ENCODE measurements at regions not wholly inside any gene's neighbourhood (a gene's known extent, or its start where the extent isn't known, plus 50 kb on each side); places are given as distances from the start of the nearest gene placed in this dataset.

- DNase-seq (ENCODE audit: low read depth), result peak; percentile 92
- TF ChIP-seq CTCF (IDR thresholded peaks at IDR 0.05; ENCODE audit: low read depth, low read length, missing control alignments), result peak; percentile 12
- H3K4me3 ChIP-seq (ENCODE audit: low read depth, low read length), result no peak overlapping the region
- in situ Hi-C loops (cut with HindIII; ENCODE audit: low sequenced_read_pairs), result loop anchor here (10.0 kb wide), 1 partner anchor 142 kb away; no protein-coding TSS in a partner anchor
Measured at GRCh38 chr15:100703032-100703578, 100.7 kb downstream of the ASB7 start.

GRCh38 chr15:100703671-100704070 is 101.3 kb downstream of the ASB7 start:
- TF ChIP-seq CTCF (IDR thresholded peaks at IDR 0.05; ENCODE audit: low read depth, low read length, missing control alignments), result no peak
- in situ Hi-C loops (cut with HindIII; ENCODE audit: low sequenced_read_pairs), result loop anchor here (10.0 kb wide), 1 partner anchor 141 kb away; no protein-coding TSS in a partner anchor
- DNase-seq (ENCODE audit: low read depth), result no peak
- no peak overlapping the region for H3K4me3 ChIP-seq (ENCODE audit: low read depth, low read length)

- in situ Hi-C loops (cut with HindIII; ENCODE audit: low sequenced_read_pairs), result loop anchor here (10.0 kb wide), 1 partner anchor 140 kb away; no protein-coding TSS in a partner anchor
- no peak for TF ChIP-seq CTCF (IDR thresholded peaks at IDR 0.05; ENCODE audit: low read depth, low read length, missing control alignments)
- DNase-seq (ENCODE audit: low read depth), result no peak
- H3K4me3 ChIP-seq (ENCODE audit: low read depth, low read length), result no peak overlapping the region
Measured at GRCh38 chr15:100704281-100705055, 102.1 kb downstream of the ASB7 start.

GRCh38 chr15:100705065-100705464 is 102.7 kb downstream of the ASB7 start:
- in situ Hi-C loops (cut with HindIII; ENCODE audit: low sequenced_read_pairs), result loop anchor here (10.0 kb wide), 1 partner anchor 140 kb away; no protein-coding TSS in a partner anchor
- no peak for DNase-seq (ENCODE audit: low read depth)
- TF ChIP-seq CTCF (IDR thresholded peaks at IDR 0.05; ENCODE audit: low read depth, low read length, missing control alignments), result no peak
- no peak overlapping the region for H3K4me3 ChIP-seq (ENCODE audit: low read depth, low read length)

GRCh38 chr15:100705841-100706240 is 103.5 kb downstream of the ASB7 start:
- H3K4me3 ChIP-seq (ENCODE audit: low read depth, low read length), result no peak overlapping the region
- TF ChIP-seq CTCF (IDR thresholded peaks at IDR 0.05; ENCODE audit: low read depth, low read length, missing control alignments), result no peak
- no peak for DNase-seq (ENCODE audit: low read depth)
- in situ Hi-C loops (cut with HindIII; ENCODE audit: low sequenced_read_pairs), result loop anchor here (10.0 kb wide), 1 partner anchor 139 kb away; no protein-coding TSS in a partner anchor

DNA sequence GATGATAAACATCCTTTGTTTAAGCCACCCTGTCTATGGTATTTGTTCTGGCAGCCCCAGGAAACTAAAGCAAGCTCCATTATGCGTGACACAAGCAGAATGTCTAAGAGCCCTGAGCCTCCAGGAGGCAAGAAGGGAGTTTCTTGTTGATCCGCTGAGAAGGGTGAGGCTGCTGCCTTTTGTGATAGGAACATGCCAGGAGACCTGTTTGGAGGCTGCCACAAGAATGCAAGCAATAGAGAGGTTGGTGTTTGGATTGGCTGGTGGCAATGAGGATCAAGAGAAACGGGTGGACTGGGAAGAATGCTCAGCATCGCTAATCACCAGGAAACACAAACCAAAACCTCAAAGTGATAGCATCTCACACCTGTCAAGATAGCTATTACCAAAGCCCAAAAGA is 104.8 kb downstream of the ASB7 start:
- in situ Hi-C loops (cut with HindIII; ENCODE audit: low sequenced_read_pairs), result loop anchor here (10.0 kb wide), 1 partner anchor 138 kb away; no protein-coding TSS in a partner anchor
- DNase-seq (ENCODE audit: low read depth), result no peak
- no peak for TF ChIP-seq CTCF (IDR thresholded peaks at IDR 0.05; ENCODE audit: low read depth, low read length, missing control alignments)
- H3K4me3 ChIP-seq (ENCODE audit: low read depth, low read length), result no peak overlapping the region

Data from astrocyte of the cerebellum (primary cell).